HG03469 (cell line): ENCODE measurements at regions not wholly inside any gene's neighbourhood (a gene's known extent, or its start where the extent isn't known, plus 50 kb on each side); places are given as distances from the start of the nearest gene placed in this dataset.

Source experiments
- ATAC-seq: cut with Tn5 transposase; IDR thresholded peaks from one replicate; pipeline ENCODE4 v1.9.1; 2021; ENCODE audit warnings: mild to moderate bottlenecking, moderate library complexity, moderate number of reproducible peaks; ENCODE audit not compliant: unreplicated experiment

DNA sequence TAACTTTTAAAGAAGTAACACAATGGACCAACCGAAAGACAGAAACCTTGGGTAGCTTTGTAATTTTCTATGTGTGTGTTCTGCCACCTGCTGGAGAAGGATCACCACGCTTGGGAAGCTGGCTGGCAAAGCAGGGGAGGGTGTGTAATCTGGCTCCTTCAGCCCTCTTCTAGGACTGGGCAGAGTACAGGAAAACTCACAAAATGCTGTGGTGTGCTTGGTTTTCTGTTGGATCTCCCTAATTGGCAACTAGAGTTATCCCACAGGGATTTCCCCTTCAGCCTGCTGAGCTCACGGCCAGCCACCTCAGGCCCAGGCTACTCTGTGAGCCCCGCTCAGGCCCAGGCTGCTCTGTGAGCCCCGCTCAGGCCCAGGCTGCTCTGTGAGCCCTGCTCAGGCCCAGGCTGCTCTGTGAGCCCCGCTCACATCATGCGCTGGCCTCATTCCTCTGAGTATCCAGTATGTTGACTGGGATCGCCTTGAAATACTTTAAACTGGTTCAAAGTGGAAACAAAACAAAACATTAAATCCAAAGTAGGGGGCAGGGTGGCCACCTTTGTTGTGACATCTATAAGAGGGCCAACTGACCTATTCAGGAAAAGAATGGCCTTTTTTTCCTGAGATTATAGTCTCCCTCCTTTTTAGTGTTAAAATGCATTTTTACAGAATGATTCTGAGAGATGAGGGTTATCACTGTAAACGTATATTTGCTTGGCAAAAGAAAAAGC lies 52.0 kb upstream of the RNU6-8 start:
- peak; percentile 31 for ATAC-seq

DNA sequence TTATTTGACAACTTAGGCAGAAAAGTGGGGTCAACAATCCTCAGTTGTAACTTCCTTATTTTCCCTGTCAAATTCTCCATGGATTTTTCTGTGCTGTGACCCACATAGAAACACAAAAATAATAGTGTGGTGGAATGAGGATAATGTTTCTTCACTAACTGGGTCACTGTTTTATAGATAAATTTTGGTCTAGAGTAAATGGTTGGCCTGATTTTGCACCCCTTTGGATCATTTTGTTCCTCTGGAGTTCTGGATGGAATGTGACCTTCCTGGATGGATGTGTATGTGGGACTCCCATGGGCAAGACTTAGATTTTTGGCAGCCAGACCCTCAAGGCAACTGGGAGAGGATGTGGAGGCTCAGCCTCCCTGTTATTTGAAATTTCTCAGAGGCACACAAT lies 52.7 kb upstream of the RNU6-8 start:
- no peak for ATAC-seq

DNA sequence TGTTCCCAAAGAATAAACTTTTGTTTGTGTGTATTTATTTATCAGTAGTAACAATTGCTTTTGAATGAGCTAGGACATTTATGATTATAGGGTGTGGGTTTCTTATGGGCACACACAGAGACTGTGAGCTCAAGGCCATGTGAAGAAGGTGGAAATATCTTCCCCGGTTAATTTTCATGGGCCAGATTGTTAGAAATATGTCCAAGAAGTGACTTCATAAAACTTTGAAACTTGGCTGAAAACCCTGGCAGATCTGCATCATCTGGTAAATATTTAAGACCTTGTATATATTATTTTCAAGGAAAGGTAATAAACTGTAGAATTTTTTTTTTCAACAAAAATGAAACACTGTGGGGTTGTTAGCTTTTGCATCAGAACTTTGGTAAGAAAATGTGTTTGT lies 53.5 kb upstream of the RNU6-8 start:
- ATAC-seq, result no peak

DNA sequence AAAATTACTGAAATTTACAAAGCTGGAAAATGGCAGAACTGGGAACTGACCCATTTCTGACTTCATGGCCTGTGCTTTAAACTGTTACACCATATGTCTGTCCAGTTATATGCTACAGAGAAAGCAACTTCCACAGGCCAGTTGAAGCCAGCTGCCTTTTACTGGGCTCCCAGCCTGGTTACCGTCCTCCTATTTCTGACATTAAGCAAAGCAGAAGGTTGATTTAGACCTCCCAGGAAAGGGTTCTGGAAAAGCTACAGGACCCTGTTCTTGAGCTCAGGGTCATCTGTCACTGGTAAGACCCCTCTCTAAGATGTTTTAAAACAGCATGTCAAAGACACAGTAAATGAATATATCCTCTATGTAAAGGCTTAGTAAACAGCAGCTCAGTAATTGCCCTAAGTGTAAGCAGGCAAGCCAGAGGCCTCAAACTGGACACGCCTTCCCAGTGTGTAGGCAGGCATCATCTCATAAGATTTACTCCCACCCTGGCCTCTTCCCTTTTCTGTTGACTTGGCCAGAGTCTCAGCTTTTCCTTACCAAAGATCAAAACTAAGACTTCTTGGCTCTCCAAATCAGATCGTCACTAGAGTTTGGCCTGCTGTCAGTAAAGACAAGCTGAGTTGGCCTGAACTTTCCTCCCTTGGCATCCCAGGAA lies 55.4 kb upstream of the RNU6-8 start:
- ATAC-seq, result no peak

DNA sequence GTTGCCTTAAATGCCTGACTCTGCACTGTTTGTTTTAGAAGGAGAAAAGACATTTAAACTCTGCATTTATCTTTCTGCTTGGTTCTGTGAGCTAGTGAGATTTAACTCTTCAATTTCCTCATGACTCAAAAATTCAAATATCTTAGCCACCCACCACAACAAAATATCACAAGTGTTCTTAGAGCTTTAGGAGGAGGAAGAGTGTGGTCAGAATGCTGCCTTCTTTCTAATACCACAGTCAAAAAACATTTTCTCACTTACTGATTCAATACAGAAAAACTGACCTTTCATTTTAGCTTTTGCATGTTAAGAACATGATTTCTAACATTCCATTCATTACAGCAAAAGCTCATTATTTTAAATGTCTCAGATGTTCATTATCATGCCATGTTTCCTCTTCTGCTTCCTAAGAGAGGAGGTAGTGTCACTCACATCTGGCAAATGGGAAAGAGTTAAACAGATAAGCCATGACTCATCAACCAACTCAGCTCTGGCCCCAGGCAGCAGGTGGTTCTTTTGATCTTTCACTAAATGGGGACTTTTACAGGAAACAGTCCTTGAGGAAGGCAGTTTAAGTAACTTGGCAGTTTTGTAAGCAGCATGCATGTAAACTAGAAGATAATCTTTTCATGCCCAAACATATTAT lies 56.4 kb upstream of the RNU6-8 start:
- peak; percentile 77 for ATAC-seq

DNA sequence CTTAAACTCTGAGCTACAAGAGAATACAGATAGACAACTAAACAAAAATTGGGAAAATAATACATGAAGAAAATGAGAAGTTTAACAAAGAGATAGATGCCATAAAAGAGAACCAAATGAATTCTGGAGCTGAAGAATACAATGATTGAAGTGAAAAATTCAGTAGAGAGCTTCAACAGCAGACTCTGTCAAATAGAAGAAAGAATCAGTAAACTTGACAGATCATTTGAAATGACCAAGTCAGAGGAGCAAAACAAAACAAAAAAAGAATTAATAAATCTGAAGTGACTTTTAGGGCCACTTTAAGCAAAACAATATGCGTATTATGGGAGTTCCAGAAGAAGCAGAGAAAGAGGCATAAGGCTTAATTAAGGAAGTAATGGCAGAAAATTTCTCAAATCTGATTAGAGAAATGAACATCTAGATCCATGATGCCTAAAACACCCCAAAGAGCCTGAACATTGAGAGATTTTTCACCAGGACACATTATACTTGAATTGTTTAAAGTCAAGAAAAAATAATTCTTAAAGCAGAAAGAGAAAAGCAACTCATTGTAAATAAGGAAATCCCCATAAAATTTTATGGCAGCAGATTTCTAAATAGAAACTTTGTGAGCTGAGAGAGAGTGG lies 61.0 kb upstream of the RNU6-8 start:
- no peak for ATAC-seq

DNA sequence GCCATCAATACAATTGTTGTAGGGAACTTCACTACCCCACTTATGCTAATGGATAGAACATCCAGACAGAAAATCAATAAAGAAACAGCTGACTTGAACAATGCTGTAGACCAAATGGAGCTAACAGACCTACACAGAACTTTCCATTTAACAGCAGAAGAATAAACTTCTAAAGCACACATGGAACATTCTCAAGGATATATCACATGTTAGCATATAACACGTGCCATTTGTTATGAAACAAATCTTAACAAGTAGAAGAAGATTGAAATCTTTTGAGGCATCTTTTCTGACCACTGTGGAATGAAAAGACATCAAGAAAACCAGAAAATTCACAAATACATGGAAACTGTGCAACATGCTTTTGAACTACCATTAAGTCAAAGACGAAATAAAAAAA lies 62.5 kb upstream of the RNU6-8 start:
- ATAC-seq, result no peak

DNA sequence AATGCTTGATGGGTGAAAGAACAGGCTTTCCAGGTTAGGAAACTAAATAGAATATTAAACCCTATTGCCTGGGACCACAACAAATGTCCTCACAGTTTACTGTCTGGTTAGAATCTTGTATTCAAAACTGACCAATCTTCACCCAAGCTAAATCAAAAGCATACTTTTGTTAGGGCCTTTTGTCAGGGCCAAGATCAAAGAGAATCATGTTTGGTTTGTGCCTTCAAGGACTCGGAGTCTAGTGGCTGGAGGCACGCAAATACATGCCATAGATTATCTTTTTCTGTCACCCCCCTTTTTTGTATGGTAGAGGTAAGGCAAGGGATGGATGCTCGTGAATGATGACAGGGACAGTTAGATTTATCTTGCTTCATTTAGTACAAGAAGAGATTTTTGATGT lies 51.1 kb upstream of the AKAP6 start:
- no peak for ATAC-seq
